ENCODE measurements at regions not wholly inside any gene's neighbourhood (a gene's known extent, or its start where the extent isn't known, plus 50 kb on each side); places are given as distances from the start of the nearest gene placed in this dataset.

DNA sequence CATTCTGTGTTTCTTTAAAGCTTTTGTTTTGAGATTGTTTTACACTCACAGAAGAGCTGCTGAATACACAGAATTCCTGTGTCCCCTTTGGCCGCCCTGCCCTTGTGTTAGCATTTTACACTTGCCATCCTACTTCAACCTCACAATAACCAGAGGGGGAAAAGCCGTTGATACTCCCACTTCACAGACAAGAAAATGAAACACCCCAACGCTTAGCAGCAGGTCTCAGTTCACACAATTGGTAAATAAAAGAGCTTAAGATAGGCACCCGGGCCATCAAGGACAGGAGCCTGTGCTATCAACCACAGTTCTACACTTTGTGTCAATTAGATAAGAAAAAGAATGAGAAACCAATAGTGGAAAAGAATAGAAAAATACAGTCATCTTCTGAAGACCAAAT, 178.0 kb downstream of the SYK start:
- Histone ChIP-seq H4K20me1 (replicated peaks; ENCODE audit: insufficient read depth) (no peaks in the 10 kb centered on the region), H3K4me1 (ENCODE audit: insufficient read depth) (no peaks in the 10 kb centered on the region), H3K9me2 (ENCODE audit: insufficient read depth) (no peaks in the 10 kb centered on the region), H3K36me3 (ENCODE audit: insufficient read depth) (no peaks in the 10 kb centered on the region), H3K4me2 (no peak overlapping the region), H3K27me3 (ENCODE audit: insufficient read depth) (no peaks in the 10 kb centered on the region), H3K27ac (ENCODE audit: low read depth) (no peak overlapping the region), H3K4me3 (no peak overlapping the region), H3K79me2 (replicated peaks; ENCODE audit: insufficient read depth) (no peaks in the 10 kb centered on the region), H3F3A (replicated peaks; ENCODE audit: low read depth) (no peaks in the 10 kb centered on the region), H2AFZ (0 out of 2 replicates have a peak overlapping the region, but pooled peaks have one; percentile 56)
- TF ChIP-seq ZNF114 (CRISPR knock-in tag; IDR thresholded peaks at IDR 0.05) (no peak), JUNB (IDR thresholded peaks at IDR 0.05; ENCODE audit: unreplicated experiment) (no peak), EZH2 (IDR thresholded peaks at IDR 0.05; ENCODE audit: low read depth, unreplicated experiment) (no peak), POLR2AphosphoS5 (IDR thresholded peaks at IDR 0.05; ENCODE audit: low read depth) (no peak), STAT1 (IDR thresholded peaks at IDR 0.05; ENCODE audit: unreplicated experiment) (no peak), ZNF331 (CRISPR knock-in tag; IDR thresholded peaks at IDR 0.05; ENCODE audit: low read depth) (no peak), NANOG (IDR thresholded peaks at IDR 0.05; ENCODE audit: borderline replicate concordance) (no peak)
- TF ChIP-seq, protein P1, sequence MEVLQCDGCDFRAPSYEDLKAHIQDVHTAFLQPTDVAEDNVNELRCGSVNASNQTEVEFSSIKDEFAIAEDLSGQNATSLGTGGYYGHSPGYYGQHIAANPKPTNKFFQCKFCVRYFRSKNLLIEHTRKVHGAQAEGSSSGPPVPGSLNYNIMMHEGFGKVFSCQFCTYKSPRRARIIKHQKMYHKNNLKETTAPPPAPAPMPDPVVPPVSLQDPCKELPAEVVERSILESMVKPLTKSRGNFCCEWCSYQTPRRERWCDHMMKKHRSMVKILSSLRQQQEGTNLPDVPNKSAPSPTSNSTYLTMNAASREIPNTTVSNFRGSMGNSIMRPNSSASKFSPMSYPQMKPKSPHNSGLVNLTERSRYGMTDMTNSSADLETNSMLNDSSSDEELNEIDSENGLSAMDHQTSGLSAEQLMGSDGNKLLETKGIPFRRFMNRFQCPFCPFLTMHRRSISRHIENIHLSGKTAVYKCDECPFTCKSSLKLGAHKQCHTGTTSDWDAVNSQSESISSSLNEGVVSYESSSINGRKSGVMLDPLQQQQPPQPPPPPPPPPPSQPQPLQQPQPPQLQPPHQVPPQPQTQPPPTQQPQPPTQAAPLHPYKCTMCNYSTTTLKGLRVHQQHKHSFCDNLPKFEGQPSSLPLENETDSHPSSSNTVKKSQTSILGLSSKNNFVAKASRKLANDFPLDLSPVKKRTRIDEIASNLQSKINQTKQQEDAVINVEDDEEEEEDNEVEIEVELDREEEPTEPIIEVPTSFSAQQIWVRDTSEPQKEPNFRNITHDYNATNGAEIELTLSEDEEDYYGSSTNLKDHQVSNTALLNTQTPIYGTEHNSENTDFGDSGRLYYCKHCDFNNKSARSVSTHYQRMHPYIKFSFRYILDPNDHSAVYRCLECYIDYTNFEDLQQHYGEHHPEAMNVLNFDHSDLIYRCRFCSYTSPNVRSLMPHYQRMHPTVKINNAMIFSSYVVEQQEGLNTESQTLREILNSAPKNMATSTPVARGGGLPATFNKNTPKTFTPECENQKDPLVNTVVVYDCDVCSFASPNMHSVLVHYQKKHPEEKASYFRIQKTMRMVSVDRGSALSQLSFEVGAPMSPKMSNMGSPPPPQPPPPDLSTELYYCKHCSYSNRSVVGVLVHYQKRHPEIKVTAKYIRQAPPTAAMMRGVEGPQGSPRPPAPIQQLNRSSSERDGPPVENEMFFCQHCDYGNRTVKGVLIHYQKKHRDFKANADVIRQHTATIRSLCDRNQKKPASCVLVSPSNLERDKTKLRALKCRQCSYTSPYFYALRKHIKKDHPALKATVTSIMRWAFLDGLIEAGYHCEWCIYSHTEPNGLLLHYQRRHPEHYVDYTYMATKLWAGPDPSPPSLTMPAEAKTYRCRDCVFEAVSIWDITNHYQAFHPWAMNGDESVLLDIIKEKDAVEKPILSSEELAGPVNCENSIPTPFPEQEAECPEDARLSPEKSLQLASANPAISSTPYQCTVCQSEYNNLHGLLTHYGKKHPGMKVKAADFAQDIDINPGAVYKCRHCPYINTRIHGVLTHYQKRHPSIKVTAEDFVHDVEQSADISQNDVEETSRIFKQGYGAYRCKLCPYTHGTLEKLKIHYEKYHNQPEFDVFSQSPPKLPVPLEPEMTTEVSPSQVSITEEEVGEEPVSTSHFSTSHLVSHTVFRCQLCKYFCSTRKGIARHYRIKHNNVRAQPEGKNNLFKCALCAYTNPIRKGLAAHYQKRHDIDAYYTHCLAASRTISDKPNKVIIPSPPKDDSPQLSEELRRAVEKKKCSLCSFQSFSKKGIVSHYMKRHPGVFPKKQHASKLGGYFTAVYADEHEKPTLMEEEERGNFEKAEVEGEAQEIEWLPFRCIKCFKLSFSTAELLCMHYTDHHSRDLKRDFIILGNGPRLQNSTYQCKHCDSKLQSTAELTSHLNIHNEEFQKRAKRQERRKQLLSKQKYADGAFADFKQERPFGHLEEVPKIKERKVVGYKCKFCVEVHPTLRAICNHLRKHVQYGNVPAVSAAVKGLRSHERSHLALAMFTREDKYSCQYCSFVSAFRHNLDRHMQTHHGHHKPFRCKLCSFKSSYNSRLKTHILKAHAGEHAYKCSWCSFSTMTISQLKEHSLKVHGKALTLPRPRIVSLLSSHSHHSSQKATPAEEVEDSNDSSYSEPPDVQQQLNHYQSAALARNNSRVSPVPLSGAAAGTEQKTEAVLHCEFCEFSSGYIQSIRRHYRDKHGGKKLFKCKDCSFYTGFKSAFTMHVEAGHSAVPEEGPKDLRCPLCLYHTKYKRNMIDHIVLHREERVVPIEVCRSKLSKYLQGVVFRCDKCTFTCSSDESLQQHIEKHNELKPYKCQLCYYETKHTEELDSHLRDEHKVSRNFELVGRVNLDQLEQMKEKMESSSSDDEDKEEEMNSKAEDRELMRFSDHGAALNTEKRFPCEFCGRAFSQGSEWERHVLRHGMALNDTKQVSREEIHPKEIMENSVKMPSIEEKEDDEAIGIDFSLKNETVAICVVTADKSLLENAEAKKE (CRISPR knock-in tag; IDR thresholded peaks at IDR 0.05): no peak
- TF ChIP-seq, protein P2, sequence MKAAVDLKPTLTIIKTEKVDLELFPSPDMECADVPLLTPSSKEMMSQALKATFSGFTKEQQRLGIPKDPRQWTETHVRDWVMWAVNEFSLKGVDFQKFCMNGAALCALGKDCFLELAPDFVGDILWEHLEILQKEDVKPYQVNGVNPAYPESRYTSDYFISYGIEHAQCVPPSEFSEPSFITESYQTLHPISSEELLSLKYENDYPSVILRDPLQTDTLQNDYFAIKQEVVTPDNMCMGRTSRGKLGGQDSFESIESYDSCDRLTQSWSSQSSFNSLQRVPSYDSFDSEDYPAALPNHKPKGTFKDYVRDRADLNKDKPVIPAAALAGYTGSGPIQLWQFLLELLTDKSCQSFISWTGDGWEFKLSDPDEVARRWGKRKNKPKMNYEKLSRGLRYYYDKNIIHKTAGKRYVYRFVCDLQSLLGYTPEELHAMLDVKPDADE (IDR thresholded peaks at IDR 0.05): no peak
- TF ChIP-seq, protein P3, sequence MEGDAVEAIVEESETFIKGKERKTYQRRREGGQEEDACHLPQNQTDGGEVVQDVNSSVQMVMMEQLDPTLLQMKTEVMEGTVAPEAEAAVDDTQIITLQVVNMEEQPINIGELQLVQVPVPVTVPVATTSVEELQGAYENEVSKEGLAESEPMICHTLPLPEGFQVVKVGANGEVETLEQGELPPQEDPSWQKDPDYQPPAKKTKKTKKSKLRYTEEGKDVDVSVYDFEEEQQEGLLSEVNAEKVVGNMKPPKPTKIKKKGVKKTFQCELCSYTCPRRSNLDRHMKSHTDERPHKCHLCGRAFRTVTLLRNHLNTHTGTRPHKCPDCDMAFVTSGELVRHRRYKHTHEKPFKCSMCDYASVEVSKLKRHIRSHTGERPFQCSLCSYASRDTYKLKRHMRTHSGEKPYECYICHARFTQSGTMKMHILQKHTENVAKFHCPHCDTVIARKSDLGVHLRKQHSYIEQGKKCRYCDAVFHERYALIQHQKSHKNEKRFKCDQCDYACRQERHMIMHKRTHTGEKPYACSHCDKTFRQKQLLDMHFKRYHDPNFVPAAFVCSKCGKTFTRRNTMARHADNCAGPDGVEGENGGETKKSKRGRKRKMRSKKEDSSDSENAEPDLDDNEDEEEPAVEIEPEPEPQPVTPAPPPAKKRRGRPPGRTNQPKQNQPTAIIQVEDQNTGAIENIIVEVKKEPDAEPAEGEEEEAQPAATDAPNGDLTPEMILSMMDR (conservative IDR thresholded peaks at IDR 0.05; ENCODE audit: low read depth in 2 of 2): no peak
- TF ChIP-seq, protein P4, sequence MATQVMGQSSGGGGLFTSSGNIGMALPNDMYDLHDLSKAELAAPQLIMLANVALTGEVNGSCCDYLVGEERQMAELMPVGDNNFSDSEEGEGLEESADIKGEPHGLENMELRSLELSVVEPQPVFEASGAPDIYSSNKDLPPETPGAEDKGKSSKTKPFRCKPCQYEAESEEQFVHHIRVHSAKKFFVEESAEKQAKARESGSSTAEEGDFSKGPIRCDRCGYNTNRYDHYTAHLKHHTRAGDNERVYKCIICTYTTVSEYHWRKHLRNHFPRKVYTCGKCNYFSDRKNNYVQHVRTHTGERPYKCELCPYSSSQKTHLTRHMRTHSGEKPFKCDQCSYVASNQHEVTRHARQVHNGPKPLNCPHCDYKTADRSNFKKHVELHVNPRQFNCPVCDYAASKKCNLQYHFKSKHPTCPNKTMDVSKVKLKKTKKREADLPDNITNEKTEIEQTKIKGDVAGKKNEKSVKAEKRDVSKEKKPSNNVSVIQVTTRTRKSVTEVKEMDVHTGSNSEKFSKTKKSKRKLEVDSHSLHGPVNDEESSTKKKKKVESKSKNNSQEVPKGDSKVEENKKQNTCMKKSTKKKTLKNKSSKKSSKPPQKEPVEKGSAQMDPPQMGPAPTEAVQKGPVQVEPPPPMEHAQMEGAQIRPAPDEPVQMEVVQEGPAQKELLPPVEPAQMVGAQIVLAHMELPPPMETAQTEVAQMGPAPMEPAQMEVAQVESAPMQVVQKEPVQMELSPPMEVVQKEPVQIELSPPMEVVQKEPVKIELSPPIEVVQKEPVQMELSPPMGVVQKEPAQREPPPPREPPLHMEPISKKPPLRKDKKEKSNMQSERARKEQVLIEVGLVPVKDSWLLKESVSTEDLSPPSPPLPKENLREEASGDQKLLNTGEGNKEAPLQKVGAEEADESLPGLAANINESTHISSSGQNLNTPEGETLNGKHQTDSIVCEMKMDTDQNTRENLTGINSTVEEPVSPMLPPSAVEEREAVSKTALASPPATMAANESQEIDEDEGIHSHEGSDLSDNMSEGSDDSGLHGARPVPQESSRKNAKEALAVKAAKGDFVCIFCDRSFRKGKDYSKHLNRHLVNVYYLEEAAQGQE (IDR thresholded peaks at IDR 0.05; ENCODE audit: unreplicated experiment): no peak
- peaks cover 3% of the 10 kb centered on the region for H3K27me3 Mint-ChIP-seq (ENCODE audit: insufficient read depth, low read depth, poor library complexity)
- no peak overlapping the region for H3K27ac Mint-ChIP-seq
- H3K4me3 Mint-ChIP-seq: no peak overlapping the region
- no peaks in the 10 kb centered on the region; the same call in 2 of the 3 replicates for H3K9me3 Mint-ChIP-seq
- no peak for ATAC-seq
- H3K4me1 Mint-ChIP-seq: peaks cover 2% of the 10 kb centered on the region; the same call in 1 of the 3 replicates
- no peak for DNase-seq (ENCODE audit: low spot score)
- H3K36me3 Mint-ChIP-seq (ENCODE audit: low read depth): no peaks in the 10 kb centered on the region
